ENCODE measurements at regions not wholly inside any gene's neighbourhood (a gene's known extent, or its start where the extent isn't known, plus 50 kb on each side); places are given as distances from the start of the nearest gene placed in this dataset.
A peak's percentile ranks its signal among the peaks of the same experiment; 100 is the strongest.

DNA sequence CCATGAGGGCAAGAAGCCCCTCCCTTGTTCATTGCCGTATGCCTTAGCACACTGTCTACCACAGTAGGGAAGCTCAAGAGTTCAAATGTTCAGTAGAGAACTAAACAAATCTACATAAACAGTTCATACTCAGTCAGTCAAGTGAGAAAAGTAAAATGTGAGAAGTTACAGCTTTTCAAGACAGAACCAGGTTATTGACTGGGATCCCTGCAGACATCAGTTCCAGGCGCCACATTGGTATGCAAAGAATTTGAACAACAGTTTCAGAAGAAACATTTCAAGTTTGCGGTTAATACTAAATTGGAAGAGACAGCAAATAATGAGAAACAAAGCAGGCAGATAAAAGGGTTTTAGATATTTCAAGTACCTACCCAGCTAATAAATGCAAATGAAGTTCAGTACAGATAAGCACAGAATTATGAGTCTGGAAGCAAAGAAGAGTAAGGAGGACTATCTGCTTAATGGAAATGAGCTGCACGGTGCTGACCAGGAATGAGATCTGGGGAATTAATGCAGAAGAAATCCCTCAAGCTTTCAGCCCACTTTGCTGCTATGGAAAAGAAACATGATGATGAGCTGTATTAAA lies 246.2 kb downstream of the HACE1 start:
- DNase-seq, result no peak

DNA sequence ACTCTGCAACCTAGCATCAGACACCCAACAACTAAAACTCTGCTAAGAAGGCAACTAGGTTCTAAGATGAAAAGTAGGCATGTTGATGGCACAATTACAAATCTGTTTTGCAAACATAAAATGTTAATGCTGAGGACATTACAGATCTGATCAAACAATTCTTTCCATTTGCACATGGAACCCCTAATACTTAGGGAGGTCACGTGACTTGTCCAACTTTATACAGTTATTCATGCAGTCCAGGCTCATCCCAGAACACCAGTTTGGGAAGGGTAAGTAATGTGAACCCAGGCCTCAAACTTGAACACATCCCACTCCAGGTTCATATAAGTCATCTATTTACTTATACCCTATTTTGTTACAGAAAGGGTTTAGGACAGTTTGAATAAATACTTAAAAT lies 247.2 kb downstream of the HACE1 start:
- no peak for DNase-seq

DNA sequence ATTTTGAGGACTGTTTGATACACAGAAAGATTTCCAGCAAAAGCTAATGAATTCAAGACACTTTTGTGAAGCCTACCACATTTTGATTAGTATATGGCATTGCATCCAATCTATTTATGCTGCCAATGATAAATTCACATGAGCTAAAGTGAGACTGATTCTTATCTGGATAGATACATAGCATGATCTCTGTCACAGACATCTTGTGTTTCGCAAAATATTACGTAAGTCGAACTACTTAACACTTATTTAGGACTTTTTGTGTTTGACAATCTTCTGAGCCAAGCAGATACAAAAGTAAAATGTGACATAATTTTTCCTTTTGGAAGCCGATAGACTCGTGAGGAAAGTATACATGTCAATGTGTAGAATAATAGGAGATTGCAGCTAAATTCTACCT lies 251.6 kb downstream of the HACE1 start:
- no peak for DNase-seq

DNA sequence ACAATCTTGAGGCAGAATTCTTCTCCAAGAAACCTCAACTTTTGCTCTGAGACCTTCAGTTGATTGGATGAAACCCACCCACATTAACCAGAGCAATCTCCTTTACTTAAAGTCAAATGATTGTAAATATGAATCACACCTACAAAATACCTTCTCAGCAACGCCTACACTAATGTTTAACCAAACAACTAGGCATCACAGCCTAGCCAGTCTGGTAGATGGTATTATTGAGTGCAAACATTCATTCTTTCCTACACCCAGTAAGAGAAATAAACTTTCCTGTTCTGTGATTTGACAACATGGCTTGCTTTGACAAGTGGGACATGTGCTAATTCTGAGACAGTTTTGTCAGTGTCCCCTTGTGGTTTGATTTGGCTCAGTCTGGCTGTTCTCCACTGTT lies 252.2 kb downstream of the HACE1 start:
- no peak for DNase-seq

DNA sequence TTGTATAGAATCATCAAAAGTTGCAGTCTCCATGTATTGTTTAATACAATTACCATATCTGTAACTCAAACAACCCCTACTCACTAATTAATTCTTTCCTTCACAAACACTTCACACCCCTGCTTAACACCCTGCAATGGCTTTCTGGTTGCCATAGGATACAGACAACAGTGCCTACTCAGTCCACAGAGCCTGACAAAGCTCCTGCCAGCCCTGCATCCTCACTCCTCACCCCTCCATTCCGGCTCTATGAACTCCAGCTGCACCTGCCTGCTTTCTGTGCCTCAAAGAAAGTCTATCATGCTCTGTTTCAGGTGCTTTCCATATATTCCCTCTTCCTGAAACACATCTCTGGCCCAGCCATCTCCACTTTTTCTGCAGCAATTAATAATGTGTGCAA lies 253.4 kb downstream of the HACE1 start:
- DNase-seq, result peak; percentile 66

DNA sequence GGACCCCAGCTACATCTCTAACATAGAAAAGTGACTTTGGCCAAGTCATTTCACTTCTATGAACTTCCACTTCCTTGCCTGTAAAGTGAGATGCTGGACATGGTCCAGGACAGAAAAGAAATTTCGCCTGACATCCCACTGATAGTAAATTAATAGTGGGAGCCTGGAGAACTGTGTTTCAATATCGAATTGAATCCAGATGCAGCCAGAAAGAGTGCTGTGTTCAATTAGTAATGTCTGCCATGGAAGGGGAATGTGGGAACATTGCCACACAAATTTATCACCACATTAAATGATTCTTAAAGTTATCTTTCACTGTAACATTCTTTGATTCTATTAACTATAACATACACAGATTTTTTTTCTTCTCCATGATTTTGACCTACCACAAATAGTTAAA lies 255.0 kb downstream of the HACE1 start:
- no peak for DNase-seq

DNA sequence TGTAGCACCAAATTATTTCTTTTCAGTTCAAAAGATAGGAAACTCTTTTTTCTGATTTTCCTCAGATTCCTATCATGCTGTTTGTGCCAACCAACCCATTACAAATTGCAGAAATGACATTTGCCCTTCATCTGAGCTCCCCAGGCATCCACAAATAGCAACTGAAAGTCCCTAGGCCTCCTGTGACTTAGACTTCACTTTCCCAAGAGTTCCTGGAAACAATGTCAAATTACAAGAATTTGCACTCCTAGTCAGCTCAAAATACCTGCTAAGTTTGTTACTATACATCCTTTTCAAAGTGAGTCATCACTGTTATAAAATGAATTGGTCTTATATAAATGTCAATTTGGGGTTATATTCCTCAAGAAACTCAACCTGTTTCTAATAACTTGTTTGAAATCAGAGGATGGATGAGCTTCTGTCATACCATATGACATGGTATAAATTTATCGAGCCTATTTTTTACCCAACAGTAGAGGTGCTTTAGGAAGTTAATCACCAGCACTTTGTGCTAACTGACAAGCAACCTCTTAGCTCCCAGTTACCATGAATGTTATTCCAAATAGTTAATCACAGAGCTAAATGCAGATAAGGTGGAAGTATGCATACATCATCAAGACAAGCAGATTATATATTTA lies 256.5 kb downstream of the HACE1 start:
- DNase-seq, result no peak

DNA sequence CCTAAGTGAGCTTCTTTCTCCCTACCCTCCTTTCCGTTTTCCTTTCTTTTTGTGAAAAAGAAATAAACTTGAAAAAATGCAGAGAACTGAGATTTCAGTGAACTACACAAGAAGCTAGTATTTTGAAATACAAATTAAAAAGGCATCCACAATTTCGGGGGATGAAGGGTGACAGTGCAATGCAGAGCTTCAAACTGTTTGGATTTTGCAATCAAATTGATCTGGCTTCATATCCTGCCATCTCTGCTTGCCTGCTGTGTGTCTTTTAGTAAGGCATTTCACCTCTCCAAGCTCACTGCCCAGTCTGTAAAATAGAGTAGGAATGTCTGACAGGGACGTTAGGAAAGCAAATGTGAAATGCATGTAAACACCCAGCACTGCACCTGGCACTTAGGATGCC lies 258.0 kb downstream of the HACE1 start:
- DNase-seq, result no peak

DNA sequence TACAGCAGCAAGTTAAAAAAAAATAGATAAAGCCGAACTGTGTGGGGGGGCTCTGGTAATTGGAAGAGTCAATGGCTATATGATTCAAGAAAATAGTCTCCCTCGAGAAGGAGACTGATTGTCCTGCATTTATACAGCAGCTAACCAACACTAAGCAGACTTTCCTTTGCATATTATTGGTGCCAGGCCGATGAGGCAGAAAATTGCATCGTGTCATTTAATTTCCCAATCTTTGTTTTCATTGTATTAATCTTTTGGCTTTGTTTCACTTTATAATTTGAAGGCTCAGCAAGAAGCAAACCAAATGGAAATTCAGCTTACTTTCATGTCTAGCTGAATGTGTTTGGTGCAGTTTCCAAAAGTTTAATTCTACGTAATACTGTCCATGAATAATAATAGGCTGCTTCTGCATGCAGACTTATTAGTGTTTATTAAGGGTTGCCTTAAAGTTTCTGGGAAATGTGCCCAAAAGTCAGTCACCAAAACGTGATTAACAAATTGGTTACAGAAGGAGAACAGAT lies 258.5 kb downstream of the HACE1 start:
- DNase-seq, result no peak

DNA sequence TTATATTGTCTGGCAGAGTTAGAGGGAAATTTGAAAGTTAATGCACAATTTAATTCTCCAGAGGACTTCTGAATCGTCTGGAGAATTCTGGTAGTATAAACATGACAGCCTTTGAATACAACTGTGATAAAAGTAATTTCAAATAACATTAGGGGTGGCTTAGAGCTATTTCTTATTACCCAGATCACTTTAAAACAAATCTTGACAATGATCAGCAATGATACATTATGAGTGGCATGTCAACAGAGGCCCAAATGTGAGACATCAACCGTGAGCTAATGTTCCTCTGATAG lies 259.1 kb downstream of the HACE1 start:
- no peak for DNase-seq

DNA sequence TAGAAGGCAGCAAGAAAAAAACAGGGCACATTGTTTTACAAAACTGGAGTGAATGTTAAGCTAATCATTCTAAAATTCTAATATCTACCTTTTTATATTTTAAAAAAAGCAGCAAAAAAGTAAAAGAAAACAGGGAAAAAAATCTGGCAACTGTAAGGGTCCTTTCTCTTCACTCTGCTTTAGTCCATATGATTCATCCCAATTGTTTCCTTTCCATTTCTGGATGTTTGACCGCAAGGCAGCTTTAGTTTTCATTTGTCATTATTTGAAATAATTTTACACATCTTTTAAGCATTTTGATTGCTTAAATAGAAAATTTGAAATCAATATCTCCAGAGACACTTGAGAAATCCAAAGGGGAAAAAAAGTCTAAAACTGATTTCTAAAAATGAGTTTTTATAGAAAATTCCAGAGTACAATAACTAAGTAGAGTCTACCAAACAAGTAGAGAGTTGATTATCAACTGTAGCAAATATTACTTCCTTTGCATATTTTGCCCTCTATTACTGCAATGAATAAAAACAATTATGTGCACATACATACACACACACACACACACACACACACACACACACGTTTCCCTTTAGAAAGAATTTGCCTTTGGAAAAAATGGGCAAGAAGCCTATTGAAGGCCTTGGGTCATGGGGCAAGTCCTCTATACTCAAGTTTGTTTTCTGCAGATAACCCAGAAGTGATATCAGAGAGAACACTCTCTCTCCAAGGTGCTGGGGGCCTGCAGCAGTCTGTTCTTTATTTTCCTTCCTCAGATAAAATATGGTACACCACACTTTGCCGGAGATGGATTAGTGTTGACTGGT lies 259.7 kb downstream of the HACE1 start:
- DNase-seq, result no peak

DNA sequence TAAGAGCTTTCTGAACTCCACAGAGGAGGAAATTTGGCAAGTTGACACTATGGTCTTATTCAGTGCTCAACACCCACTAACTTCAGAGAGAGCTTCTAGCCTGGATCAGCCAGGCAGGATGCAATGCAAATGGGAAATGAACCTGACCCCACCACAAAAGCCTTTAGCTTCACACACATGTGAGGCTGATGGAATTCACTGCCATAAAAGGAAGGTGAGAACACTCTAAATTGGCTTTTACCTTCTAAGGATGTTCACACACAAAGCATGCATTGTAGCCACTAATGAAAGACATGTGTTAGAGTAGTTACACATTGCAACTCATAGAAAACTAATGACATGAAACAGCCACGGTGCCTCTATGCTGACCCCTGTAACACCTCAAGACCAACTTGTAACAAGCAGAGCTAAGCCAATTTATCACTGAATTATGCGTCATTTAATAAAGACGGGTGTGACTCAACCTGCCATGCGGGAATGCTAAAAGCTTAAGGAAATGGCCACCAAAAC lies 262.1 kb downstream of the HACE1 start:
- no peak for DNase-seq

DNA sequence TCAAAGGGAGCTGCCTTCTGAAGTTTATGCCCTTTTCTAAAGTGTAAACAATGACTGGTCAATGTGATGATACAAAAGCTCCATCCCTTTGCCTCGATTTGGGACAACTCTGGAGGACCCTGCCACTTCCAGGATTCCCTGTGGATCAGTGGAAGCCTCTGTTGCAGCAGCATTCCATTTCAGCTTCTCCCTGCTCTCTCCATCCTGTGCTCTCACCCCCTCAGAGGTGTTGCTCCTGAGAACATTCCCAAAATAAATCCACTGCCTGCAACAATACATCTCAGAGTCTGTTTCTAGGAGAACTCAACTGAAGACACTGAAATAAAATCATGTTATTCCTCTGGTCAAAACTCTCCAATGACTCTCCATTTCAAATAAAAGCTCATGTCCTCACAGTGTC lies 263.6 kb downstream of the HACE1 start:
- no peak for DNase-seq

DNA sequence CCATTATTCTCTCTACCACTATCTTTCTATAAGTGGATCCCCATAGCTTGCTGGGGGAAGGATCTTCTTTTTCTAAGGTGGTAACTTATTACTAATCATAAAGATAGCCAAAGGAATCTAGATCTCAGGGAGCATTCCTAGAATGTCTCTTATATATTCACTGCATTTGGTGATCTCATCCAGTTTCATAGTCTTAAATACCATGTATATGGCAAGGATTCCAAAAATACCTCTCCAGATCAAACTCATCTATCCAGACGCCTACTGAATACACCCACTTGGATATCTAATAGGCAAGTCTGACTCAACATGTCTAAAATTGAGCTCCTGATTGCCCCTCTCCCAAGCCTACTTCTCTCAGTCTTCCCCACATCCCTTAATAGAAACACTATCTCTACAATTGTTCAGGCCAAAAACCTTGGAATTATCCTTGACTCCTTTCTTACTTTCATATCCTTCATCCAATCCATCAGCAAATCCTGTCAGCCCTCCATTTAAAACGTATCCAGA lies 264.4 kb downstream of the HACE1 start:
- no peak for DNase-seq

DNA sequence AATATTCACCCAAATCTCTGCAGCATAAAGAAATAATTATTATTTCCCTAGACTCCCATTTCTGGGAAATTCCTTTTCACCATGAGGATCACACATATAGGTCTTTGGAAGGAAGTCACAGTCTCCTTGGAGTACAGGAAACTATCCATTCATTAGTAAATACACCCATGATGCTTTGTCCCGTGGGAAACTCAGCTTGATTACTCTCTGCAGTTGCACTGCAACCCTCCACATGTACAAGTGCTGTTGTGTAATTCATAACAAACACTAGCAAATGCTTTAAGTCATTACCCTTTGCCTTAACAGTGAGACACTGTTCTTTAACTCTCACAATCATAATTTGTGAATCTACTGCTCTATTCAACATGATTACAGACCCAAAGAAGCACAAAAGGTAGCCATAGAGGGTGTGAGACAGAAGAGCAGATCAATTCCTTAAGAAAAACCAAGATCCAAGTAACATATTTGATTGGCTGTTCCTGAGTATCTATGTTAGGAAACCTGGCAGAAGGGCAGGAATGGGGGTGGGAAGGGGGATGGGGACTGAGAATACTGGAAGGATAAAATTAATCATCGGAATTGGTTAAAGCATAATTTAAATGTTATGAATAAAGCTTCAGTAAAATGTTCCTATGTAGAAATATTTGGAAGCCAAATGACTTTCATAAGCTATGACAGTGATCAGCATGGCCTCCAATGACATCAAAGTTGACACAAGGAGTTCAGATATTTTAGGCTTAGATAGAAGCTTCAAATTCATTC lies 268.0 kb downstream of the HACE1 start:
- DNase-seq, result no peak

DNA sequence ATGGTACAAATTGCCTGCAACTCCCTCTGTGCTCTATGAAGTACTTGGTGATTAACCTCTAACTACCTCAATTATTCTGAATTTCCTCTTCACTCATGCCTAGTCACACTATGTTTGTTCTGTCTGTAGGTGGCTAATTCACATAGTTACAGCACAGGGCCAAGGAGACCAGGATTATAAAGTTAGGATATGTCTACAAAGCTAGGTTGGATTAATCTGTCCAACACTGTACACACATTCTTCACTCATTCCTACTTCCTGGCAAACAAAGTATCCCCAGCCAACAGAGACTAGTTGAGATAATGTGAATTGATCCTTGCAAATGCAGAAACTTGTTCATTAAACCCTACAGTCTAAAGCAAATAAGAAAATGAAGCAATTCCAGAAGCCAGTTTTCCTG lies 269.8 kb downstream of the HACE1 start:
- peak; percentile 25 for DNase-seq

DNA sequence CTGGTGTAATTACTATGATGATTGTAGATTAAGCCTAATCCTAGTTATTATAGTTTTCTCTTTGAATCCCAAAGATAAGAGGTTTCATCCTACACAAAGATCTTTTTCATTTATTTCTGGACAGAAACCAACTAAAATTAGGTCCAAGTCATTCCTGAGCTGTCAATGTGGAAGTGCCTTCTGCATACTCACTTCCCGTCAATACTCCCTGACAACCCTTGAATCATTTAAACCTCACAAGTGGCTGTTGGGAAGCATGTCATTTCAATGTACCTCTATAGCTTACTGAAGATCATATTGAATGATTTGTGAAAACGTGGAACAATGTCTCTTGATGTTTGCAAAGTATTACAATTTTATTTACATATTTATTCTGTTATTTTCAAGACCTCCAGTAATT lies 274.1 kb downstream of the HACE1 start:
- no peak for DNase-seq

DNA sequence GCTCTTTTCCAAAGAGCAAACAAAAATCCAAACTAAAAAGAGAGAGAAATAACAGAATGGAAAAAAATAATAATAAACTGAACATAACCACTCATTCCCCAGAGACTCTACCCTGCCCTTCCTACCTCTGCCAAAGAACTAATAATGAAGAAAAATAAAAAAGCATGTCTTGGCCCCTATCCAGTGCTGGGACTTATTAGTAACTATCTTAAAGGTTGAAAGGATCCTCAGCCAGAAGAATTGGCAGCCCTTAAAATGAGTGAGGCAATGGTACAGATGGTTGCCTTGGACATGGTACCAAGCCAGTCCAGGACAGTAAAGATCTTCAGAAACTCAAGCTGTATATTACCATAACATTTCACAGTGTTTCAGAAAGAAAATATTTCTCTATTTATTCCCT lies 279.3 kb downstream of the HACE1 start:
- no peak for DNase-seq

DNA sequence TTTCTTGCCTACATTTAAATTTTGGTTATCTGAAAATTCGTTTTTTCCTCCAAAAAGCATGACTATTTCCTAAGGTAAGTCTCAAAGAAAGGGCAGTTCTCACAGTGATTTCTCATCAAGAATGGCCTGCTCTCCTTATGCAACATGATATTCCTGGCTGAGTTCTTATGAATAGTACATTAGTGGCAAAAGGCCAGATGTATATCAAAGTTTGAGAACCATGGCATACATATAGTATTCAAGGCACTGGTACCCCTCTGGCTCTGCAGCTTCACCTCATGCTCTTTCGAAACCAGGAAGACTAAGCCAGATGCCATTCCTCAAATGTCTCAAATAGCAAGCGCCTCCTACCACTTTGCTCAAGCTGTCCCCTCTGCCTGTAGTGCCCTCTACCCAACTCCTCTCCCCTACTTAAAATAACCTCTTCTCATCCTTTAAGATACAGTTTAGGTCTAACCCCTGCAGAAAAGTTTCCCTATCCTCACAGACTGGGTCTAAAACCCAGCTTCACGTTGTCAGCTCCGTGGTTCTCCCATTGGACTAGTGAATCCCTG lies 280.3 kb downstream of the HACE1 start:
- no peak for DNase-seq

DNA sequence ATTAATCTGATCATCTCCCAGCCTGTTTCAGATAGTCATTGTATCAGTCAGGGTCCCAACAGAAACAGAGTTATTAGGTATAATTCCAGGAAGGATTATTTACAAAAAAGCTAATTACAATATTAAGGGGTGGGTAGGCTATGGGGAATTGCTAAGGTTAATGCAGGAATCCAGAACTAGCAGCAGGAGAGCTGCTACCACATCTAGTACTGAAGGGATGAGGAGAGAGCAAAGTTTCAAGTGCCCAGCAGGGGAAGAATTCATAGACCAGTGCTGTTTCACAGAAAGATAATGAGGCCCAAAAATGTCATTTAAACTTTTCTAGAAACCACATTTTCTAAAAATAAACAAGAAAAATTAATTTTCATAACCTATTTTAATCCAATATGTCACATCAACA lies 284.2 kb downstream of the HACE1 start:
- no peak for DNase-seq

DNA sequence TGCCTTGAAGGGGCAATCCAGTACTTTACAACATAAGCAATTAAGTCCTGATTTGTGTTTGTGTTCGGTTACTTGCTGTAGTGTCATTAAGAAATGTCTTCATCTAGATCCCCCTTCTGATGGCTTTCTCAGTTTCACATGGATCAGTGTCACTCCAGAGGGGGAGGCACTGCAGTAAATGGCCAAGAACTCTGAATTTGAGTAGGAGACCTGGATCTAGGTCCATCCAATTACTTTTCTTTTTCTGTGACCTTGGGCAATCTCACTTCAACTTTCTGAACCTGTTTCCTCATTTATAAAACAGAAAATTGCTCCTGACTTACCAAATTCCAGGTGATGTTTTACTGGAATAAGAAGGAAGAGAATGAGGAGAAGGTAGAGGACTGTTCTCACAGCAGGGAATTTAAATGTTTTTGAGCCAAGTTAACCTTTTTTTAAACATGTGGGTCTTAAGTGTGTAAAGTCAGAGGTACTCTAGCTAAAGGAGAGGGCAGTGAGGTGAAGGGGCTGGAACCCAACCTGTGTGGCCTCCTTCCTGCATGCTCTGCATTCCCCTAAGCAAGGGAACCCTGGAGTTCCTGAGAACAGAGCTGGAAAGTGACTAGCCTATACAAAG lies 285.5 kb downstream of the HACE1 start:
- no peak for DNase-seq

DNA sequence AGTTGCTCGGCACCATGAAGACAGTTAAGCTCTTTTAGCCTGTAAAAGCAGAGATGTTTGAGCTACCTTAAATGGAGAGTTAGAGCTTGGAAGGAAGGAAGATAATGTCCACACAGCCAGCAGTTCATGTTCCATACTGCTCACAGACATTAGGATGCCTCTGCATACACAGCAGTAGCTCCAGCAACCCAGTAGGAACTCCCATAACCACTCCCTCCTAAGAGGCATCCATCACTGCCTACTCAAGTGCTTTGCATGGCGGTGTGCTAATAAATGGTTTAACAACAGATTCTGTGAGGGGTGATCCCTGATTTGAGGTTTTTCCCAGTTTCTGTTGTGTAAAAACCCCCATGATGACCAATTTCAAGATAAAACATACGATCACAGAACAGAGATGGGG lies 286.4 kb downstream of the HACE1 start:
- no peak for DNase-seq
